D341Med (cell line): ENCODE measurements at regions not wholly inside any gene's neighbourhood (a gene's known extent, or its start where the extent isn't known, plus 50 kb on each side); places are given as distances from the start of the nearest gene placed in this dataset.
"Not testable (repeated sequence)": the region's sequence is repeated elsewhere in the genome, so short reads cannot be mapped to it uniquely, and the experiment has no call there.

Experiments used
- DNase-seq: peaks from one replicate; pipeline ENCODE4 v3.0.0; 2012; ENCODE audit warnings: low spot score

DNA sequence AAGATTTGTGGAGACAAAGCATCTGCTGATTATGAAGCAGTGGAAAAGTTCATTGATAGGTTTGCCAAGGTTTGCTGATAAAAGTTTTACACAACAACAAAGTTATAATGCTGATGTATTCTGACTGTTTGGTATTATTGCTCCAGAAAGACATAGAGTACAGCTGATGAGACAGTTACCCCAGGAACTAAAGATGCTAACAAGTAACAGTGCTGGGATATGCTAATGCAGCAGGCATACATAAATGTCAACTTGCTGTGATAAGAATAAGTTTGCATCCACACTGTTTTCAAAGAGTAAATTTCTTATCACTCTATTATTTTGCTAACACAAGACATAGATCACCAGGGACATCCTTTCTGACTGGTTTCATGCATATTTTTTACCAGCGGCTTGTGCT, 1221.3 kb upstream of the CELF4 start:
- no peak for DNase-seq

DNA sequence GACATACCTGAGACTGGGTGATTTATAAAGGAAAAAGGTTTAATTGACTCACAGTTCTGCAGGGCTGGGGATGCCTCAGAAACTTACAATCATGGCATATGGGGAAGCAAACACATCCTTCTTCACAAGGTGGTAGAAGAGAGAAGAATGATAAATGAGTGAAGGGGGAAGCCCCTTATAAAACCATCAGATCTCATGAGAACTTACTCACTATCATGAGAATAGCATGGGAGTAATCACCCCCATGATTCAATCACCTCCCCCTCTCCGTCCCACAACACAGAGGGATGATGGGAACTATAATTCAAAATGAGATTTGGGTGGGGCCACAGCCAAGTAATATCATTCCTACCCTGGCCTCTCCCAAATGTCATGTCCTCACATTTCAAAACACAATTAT, 1206.0 kb upstream of the CELF4 start:
- DNase-seq, result not testable (repeated sequence)

DNA sequence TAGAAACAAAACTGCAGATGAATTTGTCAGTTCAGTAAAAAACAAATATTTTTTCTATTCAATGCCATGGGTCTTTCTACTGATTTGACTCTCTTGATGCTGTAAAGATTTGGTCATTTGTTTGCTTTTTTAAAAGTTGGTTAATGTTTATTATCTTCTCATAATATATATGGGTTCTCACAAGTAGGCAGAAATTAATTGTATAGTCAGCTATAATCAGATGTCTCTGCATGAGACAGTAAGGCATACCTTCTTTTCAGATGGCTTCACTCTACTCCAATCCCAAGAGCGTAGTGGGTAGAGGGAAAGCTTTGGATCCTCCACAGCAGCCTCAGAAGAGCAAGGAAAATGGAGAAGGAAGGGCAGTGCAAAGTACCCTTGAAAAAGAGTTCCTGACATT, 1202.9 kb upstream of the CELF4 start:
- DNase-seq, result no peak

DNA sequence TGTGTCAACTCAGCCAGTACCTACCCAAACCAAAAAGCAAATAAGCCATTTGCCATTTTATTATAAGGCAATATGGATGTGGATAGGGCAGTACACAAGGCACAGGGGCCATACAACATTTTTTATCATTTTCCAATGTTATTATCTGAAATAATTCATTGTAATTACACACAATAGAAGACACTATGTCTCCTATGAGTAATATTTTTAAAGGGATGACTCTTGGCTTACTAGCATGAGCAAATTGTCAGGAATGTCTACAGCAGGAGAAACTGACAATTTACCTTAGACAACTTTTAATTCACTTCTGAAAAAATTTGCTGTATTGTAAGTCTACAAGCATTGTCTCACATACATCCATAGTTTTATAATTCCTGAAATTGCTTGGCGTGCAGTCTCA, 1193.9 kb upstream of the CELF4 start:
- DNase-seq, result no peak

DNA sequence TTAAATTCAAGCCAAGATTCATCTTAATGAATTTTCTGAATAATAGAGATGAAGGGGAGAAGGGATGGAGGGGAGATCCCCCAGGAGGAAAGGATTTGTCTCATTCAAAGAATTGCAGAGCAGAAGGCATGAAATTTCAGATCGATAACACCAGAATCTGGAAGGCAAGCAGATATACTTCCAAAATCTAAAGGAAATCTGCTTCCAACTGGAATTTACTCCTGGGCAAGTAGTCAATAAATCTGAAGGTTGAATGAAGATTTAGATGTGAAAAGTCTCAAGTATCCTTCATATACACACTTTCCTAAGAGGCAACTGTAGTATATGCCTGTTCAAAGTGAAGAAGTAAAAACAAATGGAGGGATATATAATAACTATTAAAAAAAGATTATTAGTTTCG, 1190.8 kb upstream of the CELF4 start:
- DNase-seq, result no peak

DNA sequence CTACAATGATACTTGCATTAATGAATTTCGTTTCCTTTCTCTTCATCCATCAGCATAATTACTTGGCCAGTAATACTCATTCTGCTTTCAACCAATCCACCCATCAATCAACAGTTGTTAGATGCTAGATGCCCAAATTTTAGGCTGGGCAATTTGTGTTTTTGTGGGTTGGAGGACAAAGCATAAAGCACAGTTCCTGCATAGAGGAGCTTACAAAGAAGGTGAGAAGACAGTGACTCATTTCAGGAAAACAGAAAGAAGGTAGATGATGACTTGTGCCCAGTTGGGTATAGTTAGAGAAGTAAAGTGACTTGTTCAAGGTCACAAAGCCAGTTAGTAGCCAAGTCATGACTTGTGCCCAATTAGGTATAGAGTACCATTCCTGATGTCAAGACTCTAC, 1186.8 kb upstream of the CELF4 start:
- DNase-seq, result no peak

DNA sequence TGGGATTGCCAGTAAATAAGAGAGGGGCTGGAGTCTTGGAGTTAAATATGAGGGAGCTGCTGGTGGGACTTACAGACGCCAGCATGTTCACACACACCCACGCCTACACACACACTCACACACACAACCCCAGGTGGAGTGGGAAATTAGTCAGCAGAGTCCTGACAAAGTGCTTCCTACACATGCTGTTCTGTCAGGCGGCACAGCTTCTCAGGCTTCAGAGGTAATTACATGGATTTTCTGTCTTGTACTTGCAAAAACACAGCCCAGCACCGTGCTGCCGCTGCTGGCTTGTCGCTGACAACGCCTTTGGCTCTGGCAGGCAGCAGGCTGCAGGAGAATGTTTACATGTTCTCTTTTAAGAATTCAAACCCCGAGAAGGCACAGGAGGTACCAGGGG, 1186.3 kb upstream of the CELF4 start:
- DNase-seq, result no peak

DNA sequence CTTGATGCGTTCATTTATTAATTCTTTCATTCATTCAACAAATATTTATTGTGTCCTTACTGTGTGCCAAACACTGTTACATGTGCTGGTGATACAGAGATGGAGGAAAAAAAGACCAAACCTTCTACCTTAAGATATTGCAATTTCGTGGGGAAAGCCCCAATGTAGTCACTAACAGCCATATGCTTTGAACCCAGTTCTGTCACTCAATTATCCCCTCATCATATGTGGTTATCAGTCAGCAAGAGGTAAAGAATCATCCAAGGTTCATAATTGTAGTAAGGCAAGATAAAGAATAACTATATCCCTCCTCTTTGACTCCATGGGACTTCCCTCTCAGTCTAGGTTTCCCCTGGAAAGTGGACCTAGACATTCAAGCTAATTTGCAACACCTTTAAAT, 1185.6 kb upstream of the CELF4 start:
- no peak for DNase-seq

DNA sequence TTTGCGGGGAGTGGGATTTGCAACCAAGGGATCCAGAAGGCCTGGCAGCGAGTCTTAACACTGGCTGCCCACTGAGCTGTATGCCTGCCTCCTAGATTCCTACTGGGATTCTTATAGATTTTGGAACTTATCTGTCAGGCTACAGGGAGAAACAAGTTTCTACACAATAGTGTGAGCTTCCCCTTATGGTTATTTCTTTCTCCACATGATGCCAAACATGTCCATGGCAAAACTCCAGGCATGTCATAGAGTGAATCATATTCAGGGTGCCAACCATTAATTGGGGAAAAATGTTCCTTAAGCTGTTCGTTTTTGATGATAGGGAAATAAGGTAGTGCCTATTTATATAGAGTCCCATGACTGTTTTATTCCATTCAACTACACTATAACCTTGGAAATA, 1185.2 kb upstream of the CELF4 start:
- no peak for DNase-seq

DNA sequence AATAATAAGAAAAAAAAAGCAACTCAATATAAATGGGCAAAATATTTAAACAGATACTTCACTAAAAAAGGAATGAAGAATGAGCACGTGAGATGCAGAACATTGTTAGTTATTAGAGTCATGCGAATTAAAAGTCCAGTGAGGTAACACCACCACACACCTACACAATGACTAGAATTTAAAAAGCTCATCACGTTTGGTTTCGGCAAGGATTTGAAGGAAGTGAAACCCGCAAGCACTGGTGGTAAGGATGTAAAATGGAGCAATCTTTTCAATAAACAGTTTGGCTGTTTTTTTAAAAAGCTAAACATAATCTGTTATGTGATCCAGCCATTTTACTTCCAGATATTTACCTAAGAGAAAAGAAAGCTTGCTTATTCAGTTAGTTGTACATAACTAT, 1181.6 kb upstream of the CELF4 start:
- DNase-seq, result no peak

DNA sequence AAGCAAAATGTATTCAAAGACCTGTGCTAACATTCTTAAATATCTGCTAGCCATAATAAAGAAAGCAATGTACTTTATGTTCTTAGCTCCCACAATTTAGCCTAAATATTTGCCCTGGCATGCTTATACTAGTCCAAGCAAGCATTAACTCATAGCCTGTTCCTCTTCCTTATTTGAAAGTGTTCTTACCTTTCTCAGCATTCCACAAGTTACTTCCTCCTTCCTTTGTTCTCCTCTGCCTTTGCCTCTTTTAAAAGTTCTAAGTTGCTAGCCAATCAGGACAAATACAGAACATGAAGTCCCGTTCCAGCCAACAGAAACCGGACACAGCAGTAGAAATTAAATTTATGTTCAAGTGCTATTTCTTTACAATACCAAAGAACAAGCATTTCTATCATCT, 1154.6 kb upstream of the CELF4 start:
- DNase-seq, result not testable (repeated sequence)

DNA sequence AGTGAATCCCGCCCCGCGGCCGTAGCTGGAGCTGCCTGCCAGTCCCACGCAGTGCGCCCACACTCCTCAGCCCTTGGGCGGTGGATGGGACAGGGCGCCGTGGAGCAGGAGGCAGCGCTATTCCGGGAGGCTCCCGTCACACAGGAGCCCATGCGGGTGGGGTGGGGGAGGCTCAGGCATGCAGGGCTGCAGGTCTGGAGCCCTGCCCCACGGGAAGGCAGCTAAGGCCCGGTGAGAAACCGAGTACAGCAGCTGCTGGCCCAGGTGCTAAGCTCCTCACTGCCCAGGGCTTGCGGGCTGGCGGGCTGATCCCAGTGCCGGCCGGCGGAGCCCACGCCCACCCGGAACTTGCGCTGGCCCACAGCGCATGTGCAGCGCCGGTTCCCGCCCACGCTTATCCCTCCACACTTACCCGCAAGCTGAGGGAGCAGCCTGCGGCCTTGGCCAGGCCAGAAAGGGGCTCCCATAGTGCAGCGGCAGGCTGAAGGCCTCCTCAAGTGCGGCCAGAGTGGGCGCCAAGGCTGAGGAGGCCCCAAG, 1152.8 kb upstream of the CELF4 start:
- no peak for DNase-seq

DNA sequence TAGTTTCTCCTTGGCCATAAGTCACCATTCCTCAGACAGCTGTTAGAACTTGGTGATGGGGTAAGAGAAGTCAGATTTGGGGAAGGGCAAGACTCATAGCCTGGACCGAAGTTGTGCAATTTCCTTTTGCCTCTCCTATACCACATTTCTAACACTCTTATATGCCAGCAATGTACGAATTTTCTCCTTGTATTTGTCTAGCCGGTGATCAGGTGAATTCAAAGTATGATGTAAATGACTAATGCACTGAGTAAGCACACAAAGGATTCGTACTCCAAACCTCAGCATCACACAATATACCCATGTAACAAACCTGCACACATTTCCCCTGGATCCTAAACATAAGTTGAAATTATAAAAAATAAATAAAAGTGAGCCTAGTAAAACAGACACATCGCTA, 1143.5 kb upstream of the CELF4 start:
- no peak for DNase-seq

DNA sequence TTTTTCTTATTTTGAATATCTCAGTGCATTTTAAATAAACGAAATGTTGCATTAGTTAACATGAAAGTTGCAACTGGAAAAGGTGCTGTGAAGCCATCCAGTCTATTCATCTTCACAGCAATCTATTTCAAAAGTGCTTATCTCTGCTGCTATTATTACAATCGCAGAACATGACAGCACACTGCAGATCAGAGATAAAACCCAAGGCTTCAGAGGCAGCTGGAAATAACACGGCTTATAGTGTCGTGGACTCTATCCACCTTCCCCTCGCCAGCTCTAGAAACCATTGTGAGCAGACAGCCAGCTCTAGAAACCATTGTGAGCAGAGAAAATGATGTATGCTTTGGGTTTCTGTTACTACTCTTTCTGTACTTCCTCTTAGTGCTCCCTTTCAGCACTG, 1140.8 kb upstream of the CELF4 start:
- no peak for DNase-seq

DNA sequence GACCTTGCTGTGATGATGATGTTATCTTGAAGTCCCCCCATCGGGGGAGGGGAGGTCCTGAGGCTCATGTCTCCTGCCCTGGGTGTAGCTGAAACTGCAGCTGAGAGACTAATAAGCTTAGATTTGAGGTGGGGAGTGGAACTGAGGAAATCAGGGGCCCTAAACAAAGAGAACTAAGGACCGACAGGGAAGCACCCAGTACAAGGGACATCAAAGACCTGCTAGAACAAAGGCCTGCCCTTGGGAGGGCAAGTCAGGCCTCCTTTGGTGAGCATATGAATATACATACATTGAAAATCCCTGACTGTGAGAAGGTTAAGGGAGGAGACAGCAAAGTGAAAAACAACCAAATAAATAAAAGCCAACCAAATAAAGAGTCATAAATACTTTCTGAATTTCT, 1132.5 kb upstream of the CELF4 start:
- no peak for DNase-seq

DNA sequence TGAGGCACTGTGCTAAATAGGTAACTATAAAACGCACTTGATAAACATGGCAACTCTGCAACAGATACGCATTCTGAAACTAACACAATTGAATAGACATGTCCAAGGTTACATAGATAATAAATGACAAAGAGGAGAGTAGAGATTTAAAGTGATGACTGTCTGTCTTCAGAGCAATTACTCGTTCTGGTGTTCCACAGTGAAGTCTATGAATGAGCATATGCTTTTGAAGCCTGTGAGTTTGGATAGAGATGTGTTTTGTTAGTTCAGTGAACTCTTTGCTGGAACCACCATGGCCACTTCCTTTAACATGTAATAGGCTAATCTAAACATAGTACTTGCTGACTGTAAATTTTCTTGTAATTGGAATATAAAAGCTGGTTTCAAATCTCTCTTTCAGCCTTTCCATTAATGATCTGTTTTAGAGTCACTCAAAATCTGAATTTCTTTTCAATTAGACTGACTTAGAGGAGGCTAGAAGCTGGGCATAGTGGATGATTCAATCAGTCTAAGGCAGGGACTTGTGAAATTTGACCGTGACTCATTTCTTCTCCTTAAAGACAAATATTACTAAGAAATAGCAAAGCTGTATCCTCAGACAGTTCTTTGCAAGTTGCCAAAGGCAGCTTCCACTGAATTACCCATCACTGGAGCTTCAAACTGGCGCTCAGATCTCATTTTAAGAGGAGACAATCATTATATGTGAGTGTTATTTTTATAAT, 1130.1 kb upstream of the CELF4 start:
- DNase-seq, result no peak

DNA sequence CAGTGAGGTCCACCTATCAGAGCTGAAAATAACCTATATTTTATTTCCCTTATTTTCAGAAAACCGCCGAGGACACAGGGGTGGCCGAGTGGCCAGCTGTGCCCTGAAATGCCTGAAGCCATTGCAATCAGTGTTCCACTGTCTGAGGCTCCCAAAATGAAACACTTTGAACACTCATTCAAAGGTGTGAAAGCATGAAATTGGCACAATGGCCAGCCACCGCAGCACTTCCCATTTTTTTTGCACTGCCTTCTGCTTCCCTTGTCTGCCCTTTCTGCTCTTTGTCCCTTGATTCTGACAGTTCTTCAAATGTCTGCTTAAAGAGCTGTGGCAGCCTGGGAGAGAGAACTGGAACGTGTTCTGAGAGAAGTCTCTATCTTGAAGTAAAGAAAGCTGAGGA, 1127.5 kb upstream of the CELF4 start:
- no peak for DNase-seq

DNA sequence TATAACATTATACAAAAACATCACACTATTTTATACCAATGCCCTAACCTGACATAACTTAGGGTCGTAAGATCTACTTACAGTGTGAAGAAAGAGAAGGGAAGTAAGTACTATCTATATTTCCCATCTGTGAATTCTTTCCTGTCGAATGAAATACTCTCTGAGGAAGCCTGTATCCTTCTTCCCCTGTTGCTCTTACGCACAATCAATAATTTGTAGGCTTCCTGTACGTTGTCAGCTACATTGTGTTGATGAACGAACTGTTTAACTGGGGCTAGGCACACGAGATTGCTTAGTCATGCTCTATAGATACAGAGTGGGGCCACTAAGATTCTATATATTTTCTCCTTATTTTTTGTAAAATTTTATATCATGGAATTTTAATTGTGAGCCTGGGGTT, 1125.0 kb upstream of the CELF4 start:
- DNase-seq, result no peak

DNA sequence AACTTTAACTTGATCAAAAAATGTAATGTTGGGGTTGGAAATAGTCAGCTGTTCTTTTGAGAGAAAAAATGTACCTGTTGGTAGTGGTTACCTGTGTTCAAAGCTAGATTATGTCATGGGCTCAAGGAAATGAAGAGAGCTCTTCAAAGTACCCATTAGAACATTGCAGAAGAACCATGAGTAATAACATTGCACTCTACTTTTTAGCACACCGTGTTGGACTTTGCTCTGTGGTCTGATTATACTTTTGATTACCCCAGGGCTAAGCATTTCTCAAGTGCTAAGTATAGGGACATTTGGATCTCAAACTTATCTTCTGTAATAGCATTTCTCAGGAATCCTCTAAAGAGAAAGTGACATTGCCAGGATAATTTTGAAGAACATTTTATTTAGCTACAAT, 1122.8 kb upstream of the CELF4 start:
- DNase-seq, result no peak

DNA sequence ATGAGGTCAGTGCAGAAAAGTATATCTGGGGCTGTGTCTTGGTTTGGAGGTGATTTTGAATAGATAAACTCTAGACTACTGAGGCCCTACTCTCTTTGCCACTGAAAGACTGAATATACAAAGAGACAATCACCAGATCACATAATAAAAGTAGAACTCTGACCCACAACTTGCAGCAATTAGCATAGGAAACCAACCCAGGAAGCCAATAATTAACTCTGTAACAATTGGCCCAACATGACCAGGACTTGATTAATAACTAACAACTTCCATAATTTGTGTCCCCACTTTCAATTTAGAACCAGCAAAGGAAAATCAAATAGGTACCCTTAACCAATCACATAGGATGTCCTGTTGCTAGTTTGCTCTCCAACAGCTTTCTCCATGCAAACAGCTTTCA, 1104.9 kb upstream of the CELF4 start:
- DNase-seq, result no peak

DNA sequence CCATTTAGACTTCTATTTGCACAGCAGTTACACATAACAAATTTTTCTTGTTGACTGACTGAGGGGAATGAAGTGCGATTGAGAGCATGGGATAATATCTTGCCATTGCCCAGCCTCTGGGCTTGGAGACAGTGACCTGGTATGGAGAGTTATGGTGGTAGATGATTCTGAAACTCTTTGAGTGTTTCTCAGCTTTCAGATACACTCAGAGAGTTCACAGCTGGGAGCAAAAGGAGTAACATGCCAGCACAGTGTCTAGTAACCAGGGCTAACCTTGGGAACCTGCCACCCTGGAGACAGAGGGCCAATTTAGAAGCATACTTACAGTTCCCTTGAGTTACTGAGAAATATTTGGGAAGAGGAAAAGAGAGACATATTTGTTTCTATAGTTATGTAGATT, 1099.3 kb upstream of the CELF4 start:
- no peak for DNase-seq

DNA sequence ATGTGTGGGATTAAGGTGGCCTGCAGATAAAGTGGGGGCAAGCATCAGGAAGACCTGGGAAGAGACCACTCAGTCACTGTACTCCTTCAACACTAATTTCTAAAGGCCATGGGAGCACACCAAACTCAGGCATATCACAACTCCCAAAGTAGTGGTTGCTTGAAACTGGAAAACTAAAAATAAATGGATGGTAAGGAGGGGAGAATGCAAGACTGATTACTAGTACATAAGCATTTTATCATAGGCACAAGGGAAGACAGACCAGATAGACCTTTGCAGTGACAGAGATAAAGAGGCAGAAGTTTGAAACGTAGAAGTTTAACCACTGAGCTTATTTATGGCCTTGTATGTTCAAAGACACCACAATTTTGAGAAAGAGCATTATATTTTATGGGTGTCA, 1098.1 kb upstream of the CELF4 start:
- DNase-seq, result no peak

DNA sequence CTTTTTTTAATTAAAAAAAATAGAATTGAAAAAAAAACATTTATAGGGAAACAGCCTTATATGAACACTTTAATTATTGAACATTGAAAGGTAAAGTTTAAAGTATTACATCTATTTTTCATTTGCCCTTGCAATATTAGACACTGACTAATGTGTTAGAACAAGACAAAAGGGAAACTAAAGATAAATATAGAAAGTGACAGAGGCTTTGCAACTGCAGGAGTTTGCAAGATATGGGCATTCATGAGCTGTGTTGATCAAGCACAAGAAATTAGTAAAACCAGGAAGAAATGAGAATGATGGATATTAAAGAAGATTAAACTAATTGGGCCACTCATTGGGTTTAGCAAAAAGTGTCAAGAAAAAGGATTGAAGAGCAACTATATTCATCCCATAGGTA, 1097.7 kb upstream of the CELF4 start:
- DNase-seq, result no peak

DNA sequence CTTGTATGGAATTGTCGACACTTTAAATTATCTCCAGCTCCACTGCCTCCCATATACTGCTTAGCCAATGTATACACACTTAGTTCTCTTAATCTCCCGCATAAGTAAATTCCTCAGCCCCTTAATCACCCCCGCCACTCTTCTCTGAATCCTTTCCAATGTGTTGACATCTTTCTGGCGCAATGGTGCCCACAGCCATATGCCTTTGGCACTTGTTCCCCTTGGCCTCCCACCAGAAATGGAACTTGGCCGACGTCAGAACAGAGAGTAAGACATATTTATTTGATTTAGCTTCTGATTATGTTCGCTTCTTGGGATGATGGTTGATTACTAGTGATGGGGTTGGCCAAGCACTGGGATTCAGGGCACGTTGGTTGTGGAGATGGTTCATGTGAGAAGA, 1089.3 kb upstream of the CELF4 start:
- no peak for DNase-seq

DNA sequence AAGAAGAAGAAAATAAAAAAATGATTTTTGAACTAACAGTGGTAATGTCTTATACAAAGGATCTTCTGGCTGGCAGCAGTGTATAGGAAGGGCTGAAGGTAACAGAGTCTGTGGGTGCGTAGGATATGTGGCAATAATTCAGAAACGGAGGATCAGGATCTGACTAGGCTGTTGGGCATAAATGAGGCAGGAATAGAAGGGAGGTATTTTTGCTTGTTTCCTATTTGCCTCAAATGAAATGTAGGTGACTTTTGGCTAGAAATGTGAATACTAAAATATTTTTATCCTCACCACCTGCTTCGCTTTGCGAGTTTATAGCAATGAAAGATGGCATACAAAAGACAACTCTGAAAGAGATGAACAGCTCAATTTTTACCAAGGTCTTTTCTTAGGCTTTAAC, 1086.1 kb upstream of the CELF4 start:
- no peak for DNase-seq
